SKM-1 treated with dmso at 0.1 percent for 144 hours (cell line): ENCODE measurements at regions not wholly inside any gene's neighbourhood (a gene's known extent, or its start where the extent isn't known, plus 50 kb on each side); places are given as distances from the start of the nearest gene placed in this dataset.

Experiments used
- DNase-seq: peaks from one replicate; lab custom pipeline; 2025; ENCODE audit not compliant: unreplicated experiment; lab: John Stamatoyannopoulos, UW

- no peak for DNase-seq
These were observed 135.1 kb downstream of the ID4 start for GRCh38 chr6:19972221-19972620.

- no peak for DNase-seq
These were observed 139.4 kb downstream of the ID4 start for GRCh38 chr6:19976411-19977129.

GRCh38 chr6:19979059-19979458, 141.9 kb downstream of the ID4 start:
- DNase-seq, result no peak

GRCh38 chr6:19979986-19980385, 142.8 kb downstream of the ID4 start:
- no peak for DNase-seq

- no peak for DNase-seq
These were observed 146.2 kb downstream of the ID4 start for GRCh38 chr6:19983374-19983773.

GRCh38 chr6:19986691-19987438, 149.7 kb downstream of the ID4 start:
- no peak for DNase-seq

GRCh38 chr6:19988555-19988954, 151.4 kb downstream of the ID4 start:
- DNase-seq, result no peak

GRCh38 chr6:19991176-19991575, 154.0 kb downstream of the ID4 start:
- no peak for DNase-seq

GRCh38 chr6:19994909-19995308, 157.7 kb downstream of the ID4 start:
- no peak for DNase-seq

- no peak for DNase-seq
These were observed 158.5 kb downstream of the ID4 start for GRCh38 chr6:19995575-19996257.

- DNase-seq, result no peak
These were observed 159.9 kb downstream of the ID4 start for GRCh38 chr6:19997104-19997503.

- DNase-seq, result no peak
These were observed 161.4 kb downstream of the ID4 start for GRCh38 chr6:19998541-19998940.

- DNase-seq, result peak; percentile 47
These were observed 162.4 kb downstream of the ID4 start for GRCh38 chr6:19999319-20000191.

- no peak for DNase-seq
These were observed 164.1 kb downstream of the ID4 start for GRCh38 chr6:20001286-20001685.

- no peak for DNase-seq
These were observed 168.9 kb downstream of the ID4 start for GRCh38 chr6:20006037-20006436.

- DNase-seq, result no peak
These were observed 171.0 kb downstream of the ID4 start for GRCh38 chr6:20008131-20008530.

GRCh38 chr6:20013066-20013861, 176.1 kb downstream of the ID4 start:
- no peak for DNase-seq

- DNase-seq, result no peak
These were observed 177.3 kb downstream of the ID4 start for GRCh38 chr6:20014508-20014907.

GRCh38 chr6:20020526-20020925, 183.4 kb downstream of the ID4 start:
- DNase-seq, result no peak

GRCh38 chr6:20021795-20022194, 184.6 kb downstream of the ID4 start:
- no peak for DNase-seq
